ENCODE measurements at regions not wholly inside any gene's neighbourhood (a gene's known extent, or its start where the extent isn't known, plus 50 kb on each side); places are given as distances from the start of the nearest gene placed in this dataset.

- TF ChIP-seq CTCF (IDR thresholded peaks at IDR 0.05; ENCODE audit: control insufficient read depth, insufficient read depth, low read depth, low read length, missing control alignments): no peak
- no peak for DNase-seq (ENCODE audit: low read depth)
- H3K4me3 ChIP-seq (ENCODE audit: control insufficient read depth, low read depth, low read length): no peak overlapping the region
These were observed 327.0 kb upstream of the DUSP10 start for GRCh38 chr1:222068937-222069336.

- H3K4me3 ChIP-seq (ENCODE audit: control insufficient read depth, low read depth, low read length): no peak overlapping the region
- no peak for TF ChIP-seq CTCF (IDR thresholded peaks at IDR 0.05; ENCODE audit: control insufficient read depth, insufficient read depth, low read depth, low read length, missing control alignments)
- no peak for DNase-seq (ENCODE audit: low read depth)
These were observed 326.2 kb upstream of the DUSP10 start for GRCh38 chr1:222068101-222068500.

GRCh38 chr1:222066539-222066938 lies 324.6 kb upstream of the DUSP10 start:
- no peak overlapping the region for H3K4me3 ChIP-seq (ENCODE audit: control insufficient read depth, low read depth, low read length)
- no peak for TF ChIP-seq CTCF (IDR thresholded peaks at IDR 0.05; ENCODE audit: control insufficient read depth, insufficient read depth, low read depth, low read length, missing control alignments)
- DNase-seq (ENCODE audit: low read depth): no peak

- no peak for TF ChIP-seq CTCF (IDR thresholded peaks at IDR 0.05; ENCODE audit: control insufficient read depth, insufficient read depth, low read depth, low read length, missing control alignments)
- no peak for DNase-seq (ENCODE audit: low read depth)
- H3K4me3 ChIP-seq (ENCODE audit: control insufficient read depth, low read depth, low read length): no peak overlapping the region
These were observed 323.3 kb upstream of the DUSP10 start for GRCh38 chr1:222065234-222065633.

GRCh38 chr1:222064388-222065211 lies 322.7 kb upstream of the DUSP10 start:
- H3K4me3 ChIP-seq (ENCODE audit: control insufficient read depth, low read depth, low read length): no peak overlapping the region
- no peak for TF ChIP-seq CTCF (IDR thresholded peaks at IDR 0.05; ENCODE audit: control insufficient read depth, insufficient read depth, low read depth, low read length, missing control alignments)
- DNase-seq (ENCODE audit: low read depth): no peak

GRCh38 chr1:222062640-222063039 lies 320.8 kb upstream of the DUSP10 start:
- no peak overlapping the region for H3K4me3 ChIP-seq (ENCODE audit: control insufficient read depth, low read depth, low read length)
- DNase-seq (ENCODE audit: low read depth): no peak
- TF ChIP-seq CTCF (IDR thresholded peaks at IDR 0.05; ENCODE audit: control insufficient read depth, insufficient read depth, low read depth, low read length, missing control alignments): no peak

Measured in AG09309 (cell line).